Transverse colon (tissue), 4 donors: ENCODE measurements at regions not wholly inside any gene's neighbourhood (a gene's known extent, or its start where the extent isn't known, plus 50 kb on each side); places are given as distances from the start of the nearest gene placed in this dataset.

Experiments used
- DNase-seq: peaks from one replicate; pipeline ENCODE4 v3.0.0-alpha.2; 2019
- H3K27ac ChIP-seq, 4 donors: fragments of 200-600 bp; sonication (generic); 2 replicates each; pipeline ENCODE4 v1.5.1; 2016 to 2018; ENCODE audit warnings: inconsistent platforms in 4 of 4
- H3K27me3 ChIP-seq: fragments of 200-600 bp; sonication (generic); 2 replicates; pipeline ENCODE4 v1.5.1; 2017; ENCODE audit warnings: inconsistent platforms
- H3K36me3 ChIP-seq, 4 donors: fragments of 200-600 bp; sonication (generic); 2 replicates each; pipeline ENCODE4 v1.5.1; 2017 to 2019; ENCODE audit warnings: inconsistent platforms in 4 of 4
- H3K4me1 ChIP-seq, 4 donors: fragments of 200-600 bp; sonication (generic); 2 replicates each; pipeline ENCODE4 v1.5.1; 2017 to 2020; ENCODE audit warnings: inconsistent platforms in 4 of 4
- H3K4me3 ChIP-seq, 4 donors: fragments of 200-600 bp; sonication (generic); 1 replicate in 1 of 4; 2 replicates in 3 of 4; pipeline versions ENCODE4 v1.5.1 to v1.6.1; 2017 to 2019; ENCODE audit warnings: inconsistent platforms in 4 of 4
- H3K9me3 ChIP-seq, 2 donors: fragments of 200-600 bp; sonication (generic); 2 replicates each; pipeline ENCODE4 v1.5.1; 2017 to 2019; ENCODE audit warnings: inconsistent platforms in 2 of 2
- EP300 ChIP-seq: sonication (generic); formaldehyde crosslinking; IDR thresholded peaks from one replicate; pipeline ENCODE4 v1.6.1; 2017; ENCODE audit warnings: antibody characterized with exemption, low read depth
- POLR2A ChIP-seq: fragments of 450-650 bp; IDR thresholded peaks from one replicate; pipeline ENCODE4 v1.6.1; 2016; ENCODE audit warnings: antibody characterized with exemption, mild to moderate bottlenecking, moderate library complexity
- POLR2AphosphoS5 ChIP-seq, 3 donors: sonication (generic); formaldehyde crosslinking; IDR thresholded peaks; one replicate each; pipeline ENCODE4 v1.6.1; 2016; ENCODE audit warnings: antibody characterized with exemption in 3 of 3
- WGBS, 2 donors: methylation state at CpG; one replicate each; pipeline ENCODE4 v1.1.5; 2018; ENCODE audit warnings: low coverage in 1 of 2; 5-methylcytosine and 5-hydroxymethylcytosine counted together
- in situ Hi-C, 4 donors: fragments of 200-750 bp; cut with MboI; loops; one replicate each; pipeline versions ENCODE4 v1.15.0 to v1.15.1; 2017; ENCODE audit warnings: low sequenced_read_pairs in 3 of 4, low pct_ligation_motif_present in 1 of 4, low pct_unique_long_range_greater_than_20kb in 1 of 4
- intact Hi-C: fragments of 100-400 bp; cut with DNase I; formaldehyde crosslinking; loops from one replicate; pipeline ENCODE4 v1.15.1; 2023; ENCODE audit warnings: low total_unique reads
- TF ChIP-seq, protein P1 (sequence below), 5 experiments: fragments of 200-600 bp in 3 of 5; fragments of 450-650 bp in 2 of 5; sonication (generic) in 3 of 5; IDR thresholded peaks; 1 replicate in 2 of 5; 2 replicates in 3 of 5; pipeline ENCODE4 v1.5.1; 2016 to 2017; ENCODE audit warnings: antibody characterized with exemption in 5 of 5, inconsistent platforms in 3 of 5, mild to moderate bottlenecking in 2 of 5, moderate library complexity in 1 of 5

DNA sequence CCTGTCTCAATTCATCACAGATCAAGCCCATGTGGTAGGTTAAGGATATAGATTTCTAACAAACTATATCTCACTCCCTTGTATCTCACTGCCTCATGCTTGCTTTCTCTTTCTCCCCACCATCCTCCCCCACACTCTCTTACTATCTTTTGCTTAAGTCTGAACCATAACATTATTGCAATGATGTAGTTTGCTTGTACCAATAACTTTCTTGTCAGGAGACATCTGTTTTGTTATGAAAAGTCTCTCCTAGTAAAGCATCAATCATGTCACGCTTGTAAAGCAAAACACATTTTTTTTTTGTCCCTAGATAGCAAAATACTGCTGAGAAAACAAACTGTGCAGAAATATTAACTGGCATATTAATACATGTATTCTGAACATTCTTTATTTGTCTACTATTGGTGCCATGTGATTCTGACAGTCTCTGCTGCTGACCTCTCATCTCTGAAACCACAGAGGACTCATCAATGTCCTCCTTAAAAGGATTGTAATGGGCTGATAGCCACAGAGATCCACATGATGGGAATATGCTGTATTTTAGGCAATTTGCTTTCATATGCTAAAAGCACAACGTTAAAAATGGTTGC lies 217.5 kb downstream of the VEGFC start:
- Histone ChIP-seq H3K27ac (no peak overlapping the region), H3K36me3 (no peaks in the 10 kb centered on the region), H3K27me3 (no peaks in the 10 kb centered on the region), H3K4me3 (no peak overlapping the region), H3K9me3 (no peaks in the 10 kb centered on the region), H3K4me1 (peaks cover 0 to 3% (median 0%) of the 10 kb centered on the region in 4 donors)
- TF ChIP-seq, protein P1, sequence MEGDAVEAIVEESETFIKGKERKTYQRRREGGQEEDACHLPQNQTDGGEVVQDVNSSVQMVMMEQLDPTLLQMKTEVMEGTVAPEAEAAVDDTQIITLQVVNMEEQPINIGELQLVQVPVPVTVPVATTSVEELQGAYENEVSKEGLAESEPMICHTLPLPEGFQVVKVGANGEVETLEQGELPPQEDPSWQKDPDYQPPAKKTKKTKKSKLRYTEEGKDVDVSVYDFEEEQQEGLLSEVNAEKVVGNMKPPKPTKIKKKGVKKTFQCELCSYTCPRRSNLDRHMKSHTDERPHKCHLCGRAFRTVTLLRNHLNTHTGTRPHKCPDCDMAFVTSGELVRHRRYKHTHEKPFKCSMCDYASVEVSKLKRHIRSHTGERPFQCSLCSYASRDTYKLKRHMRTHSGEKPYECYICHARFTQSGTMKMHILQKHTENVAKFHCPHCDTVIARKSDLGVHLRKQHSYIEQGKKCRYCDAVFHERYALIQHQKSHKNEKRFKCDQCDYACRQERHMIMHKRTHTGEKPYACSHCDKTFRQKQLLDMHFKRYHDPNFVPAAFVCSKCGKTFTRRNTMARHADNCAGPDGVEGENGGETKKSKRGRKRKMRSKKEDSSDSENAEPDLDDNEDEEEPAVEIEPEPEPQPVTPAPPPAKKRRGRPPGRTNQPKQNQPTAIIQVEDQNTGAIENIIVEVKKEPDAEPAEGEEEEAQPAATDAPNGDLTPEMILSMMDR (IDR thresholded peaks at IDR 0.05): no peak
- peak in 1 of 3 donors; percentile 21 for TF ChIP-seq POLR2AphosphoS5 (IDR thresholded peaks at IDR 0.05)
- no peak for TF ChIP-seq POLR2A
- TF ChIP-seq EP300: no peak
- 47 to 52% methylated on average over 2 of the region's 2 CpGs for WGBS, 2 donors
- intact Hi-C loops (no loop called here), in situ Hi-C loops (no loop called here)
- no peak for DNase-seq

DNA sequence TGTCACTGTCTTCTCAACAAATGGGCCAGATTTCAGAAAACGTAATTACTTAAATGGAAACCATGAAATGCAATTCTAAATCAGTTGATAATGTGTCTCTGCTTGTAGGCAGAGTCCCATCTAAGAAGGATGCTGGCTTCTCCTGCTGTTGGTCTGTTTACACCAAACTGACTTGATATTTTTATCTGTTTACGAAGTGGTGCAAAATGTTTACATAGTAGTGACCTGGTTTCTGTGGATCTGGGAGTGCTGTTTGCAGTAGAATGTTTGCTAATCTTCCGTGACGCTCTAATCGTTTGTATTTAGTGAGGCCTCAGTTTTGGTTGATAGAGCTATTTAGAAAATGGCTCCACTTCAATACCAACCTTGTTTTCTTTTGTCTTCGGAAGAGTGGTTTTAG lies 213.5 kb downstream of the VEGFC start:
- Histone ChIP-seq H3K9me3 (no peaks in the 10 kb centered on the region), H3K4me3 (no peak overlapping the region), H3K27me3 (no peaks in the 10 kb centered on the region), H3K4me1 (peaks cover 0 to 3% (median 0%) of the 10 kb centered on the region in 4 donors), H3K27ac (no peak overlapping the region), H3K36me3 (no peaks in the 10 kb centered on the region)
- intact Hi-C loops (no loop called here), in situ Hi-C loops (no loop called here)
- TF ChIP-seq POLR2AphosphoS5 (IDR thresholded peaks at IDR 0.05) (no peak), POLR2A (no peak), EP300 (no peak)
- TF ChIP-seq, protein P1 (IDR thresholded peaks at IDR 0.05): no peak
- 33 to 45% methylated on average over 5 to 6 of the region's 6 CpGs for WGBS, 2 donors
- no peak for DNase-seq

DNA sequence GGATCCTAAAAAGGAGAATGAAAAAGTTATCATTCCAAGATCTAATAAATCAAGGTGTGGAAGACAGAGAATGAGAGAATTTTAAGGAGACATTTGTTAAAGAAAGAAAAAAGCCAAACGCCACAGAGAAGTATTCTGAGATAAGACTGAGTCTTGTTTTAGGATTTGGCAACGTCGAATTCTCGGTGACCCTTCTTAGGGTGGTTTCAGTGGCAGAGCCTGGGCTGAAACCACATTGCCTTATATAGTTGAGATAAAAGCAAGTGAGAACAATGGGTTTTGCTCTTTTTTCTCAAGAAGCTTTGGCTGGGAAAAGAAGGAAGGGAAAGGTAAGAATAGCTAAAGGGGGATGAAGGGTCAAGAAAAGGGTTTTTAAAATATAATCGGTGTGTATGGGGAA lies 209.4 kb downstream of the VEGFC start:
- WGBS, 2 donors: 85 to 90% methylated on average over 5 of the region's 5 CpGs
- in situ Hi-C loops: no loop called here
- DNase-seq: no peak
- Histone ChIP-seq H3K4me1 (no peaks in the 10 kb centered on the region), H3K27me3 (no peaks in the 10 kb centered on the region), H3K4me3 (no peak overlapping the region), H3K9me3 (no peaks in the 10 kb centered on the region), H3K36me3 (no peaks in the 10 kb centered on the region), H3K27ac (no peak overlapping the region)
- intact Hi-C loops: no loop called here
- TF ChIP-seq POLR2A (no peak), POLR2AphosphoS5 (IDR thresholded peaks at IDR 0.05) (no peak), EP300 (no peak)
- TF ChIP-seq, protein P1 (IDR thresholded peaks at IDR 0.05): no peak

DNA sequence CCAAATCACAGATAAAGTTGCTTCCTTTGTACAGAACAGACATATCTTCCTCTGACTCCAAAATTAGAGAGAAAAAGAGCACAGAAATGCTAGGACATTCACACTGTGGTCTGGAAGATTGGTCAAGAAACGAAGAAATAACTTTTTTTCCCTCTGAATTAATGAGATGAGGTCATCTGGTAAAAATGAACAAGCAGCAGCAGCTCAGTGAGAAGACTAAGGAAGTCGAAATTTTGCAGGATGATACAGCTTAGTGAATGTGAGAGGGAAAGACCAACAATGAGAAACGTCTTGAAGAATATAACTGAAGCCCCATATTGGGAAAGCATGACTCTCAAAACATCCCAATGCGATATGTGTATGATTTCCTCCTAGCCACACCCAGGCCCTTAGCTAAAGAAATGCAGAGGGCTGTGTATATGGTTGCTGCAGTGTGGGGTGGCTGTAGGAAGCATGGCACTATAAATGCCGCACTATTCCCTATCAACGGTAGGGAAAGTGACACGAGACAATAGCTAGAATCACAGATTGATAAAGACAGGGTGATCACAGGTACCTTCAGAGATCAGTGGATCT lies 208.6 kb downstream of the VEGFC start:
- H3K9me3 ChIP-seq: no peaks in the 10 kb centered on the region
- no peaks in the 10 kb centered on the region for H3K36me3 ChIP-seq
- intact Hi-C loops (no loop called here), in situ Hi-C loops (no loop called here)
- no peak for DNase-seq
- H3K4me1 ChIP-seq: no peaks in the 10 kb centered on the region
- H3K27ac ChIP-seq: no peak overlapping the region
- no peak overlapping the region for H3K4me3 ChIP-seq
- 46 to 66% methylated on average over 4 to 7 of the region's 7 CpGs for WGBS, 2 donors
- H3K27me3 ChIP-seq: no peaks in the 10 kb centered on the region
- TF ChIP-seq, protein P1 (IDR thresholded peaks at IDR 0.05): no peak
- TF ChIP-seq EP300: no peak
- no peak for TF ChIP-seq POLR2A
- TF ChIP-seq POLR2AphosphoS5 (IDR thresholded peaks at IDR 0.05): no peak
